Mesenchymal stem cell (in vitro differentiated cells and primary cell): ENCODE measurements at regions not wholly inside any gene's neighbourhood (a gene's known extent, or its start where the extent isn't known, plus 50 kb on each side); places are given as distances from the start of the nearest gene placed in this dataset.

ENCODE experiments used
- DNase-seq: peaks from one replicate; pipeline ENCODE4 v3.0.0-alpha.2; 2013
- H2AFZ ChIP-seq: one replicate; pipeline ENCODE4 v1.6.1; 2013; ENCODE audit warnings: low read depth, mild to moderate bottlenecking, control low read depth, inconsistent platforms, low read length, moderate library complexity
- H2AK5ac ChIP-seq: 2 replicates; pipeline ENCODE4 v1.6.1; 2013; ENCODE audit warnings: low read length, moderate library complexity, mild to moderate bottlenecking, inconsistent platforms; ENCODE audit not compliant: severe bottlenecking
- H2BK120ac ChIP-seq: one replicate; pipeline ENCODE4 v1.6.1; 2013; ENCODE audit warnings: low read depth, mild to moderate bottlenecking, inconsistent platforms, low read length, moderate library complexity
- H2BK12ac ChIP-seq, 2 experiments: one replicate each; pipeline ENCODE4 v1.6.1; 2013; ENCODE audit warnings: inconsistent platforms in 2 of 2, low read length in 2 of 2, mild to moderate bottlenecking in 2 of 2, moderate library complexity in 2 of 2, control low read depth in 1 of 2
- H2BK15ac ChIP-seq: one replicate; pipeline ENCODE4 v1.6.1; 2013; ENCODE audit warnings: mild to moderate bottlenecking, low read depth, inconsistent platforms; ENCODE audit not compliant: poor library complexity, severe bottlenecking
- H2BK5ac ChIP-seq: 2 replicates; pipeline ENCODE4 v1.6.1; 2013; ENCODE audit warnings: low read depth, mild to moderate bottlenecking, low read length, control low read depth, inconsistent platforms; ENCODE audit not compliant: poor library complexity, severe bottlenecking
- H3K14ac ChIP-seq, 2 experiments: one replicate each; pipeline ENCODE4 v1.6.1; 2013; ENCODE audit warnings: inconsistent platforms in 2 of 2, low read length in 2 of 2, control low read depth in 1 of 2, mild to moderate bottlenecking in 1 of 2, moderate library complexity in 1 of 2
- H3K18ac ChIP-seq, 2 experiments: one replicate each; pipeline ENCODE4 v1.6.1; 2013; ENCODE audit warnings: inconsistent platforms in 2 of 2, low read length in 2 of 2, control low read depth in 1 of 2, low read depth in 1 of 2, mild to moderate bottlenecking in 1 of 2
- H3K23ac ChIP-seq, 2 experiments: one replicate each; pipeline ENCODE4 v1.6.1; 2013; ENCODE audit warnings: inconsistent platforms in 2 of 2, low read length in 2 of 2, mild to moderate bottlenecking in 2 of 2, moderate library complexity in 2 of 2, control low read depth in 1 of 2
- H3K27ac ChIP-seq: 2 replicates; pipeline ENCODE4 v1.5.1; 2013; ENCODE audit warnings: mild to moderate bottlenecking, moderate library complexity, low read length, control low read depth, inconsistent platforms; ENCODE audit not compliant: poor library complexity, severe bottlenecking
- H3K27me3 ChIP-seq, 2 experiments: 2 replicates each; pipeline versions ENCODE4 v1.6.1 to v1.7.0; 2013; ENCODE audit warnings: low read length in 2 of 2, mild to moderate bottlenecking in 2 of 2, moderate library complexity in 2 of 2, control low read depth in 1 of 2, inconsistent platforms in 1 of 2; ENCODE audit not compliant: control insufficient read depth in 1 of 2, insufficient read depth in 1 of 2
- H3K36me3 ChIP-seq, 2 experiments: 2 replicates each; pipeline versions ENCODE4 v1.6.1 to v1.7.0; 2013; ENCODE audit warnings: low read length in 2 of 2, control low read depth in 1 of 2, inconsistent platforms in 1 of 2, low read depth in 1 of 2, mild to moderate bottlenecking in 1 of 2; ENCODE audit not compliant: insufficient read depth in 2 of 2, control insufficient read depth in 1 of 2
- H3K4ac ChIP-seq, 2 experiments: one replicate each; pipeline ENCODE4 v1.6.1; 2013; ENCODE audit warnings: inconsistent platforms in 2 of 2, low read length in 2 of 2, mild to moderate bottlenecking in 2 of 2, moderate library complexity in 2 of 2, control low read depth in 1 of 2, low read depth in 1 of 2
- H3K4me1 ChIP-seq: 2 replicates; pipeline ENCODE4 v1.6.1; 2013; ENCODE audit warnings: low read depth, low read length, control low read depth; ENCODE audit not compliant: control insufficient read depth, insufficient read depth
- H3K4me2 ChIP-seq: 2 replicates; pipeline ENCODE4 v1.6.1; 2013; ENCODE audit warnings: low read length, mild to moderate bottlenecking, inconsistent platforms; ENCODE audit not compliant: poor library complexity, severe bottlenecking
- H3K4me3 ChIP-seq, 2 experiments: 2 replicates each; pipeline versions ENCODE4 v1.5.1 to v1.7.0; 2013; ENCODE audit warnings: low read length in 2 of 2, mild to moderate bottlenecking in 2 of 2, control low read depth in 1 of 2, low read depth in 1 of 2; ENCODE audit not compliant: insufficient read depth in 1 of 2
- H3K79me1 ChIP-seq: replicated peaks from 2 replicates; pipeline ENCODE4 v1.6.1; 2013; ENCODE audit warnings: mild to moderate bottlenecking, control low read depth, low read length, inconsistent platforms; ENCODE audit not compliant: poor library complexity, severe bottlenecking
- H3K9ac ChIP-seq: 2 replicates; pipeline ENCODE4 v1.7.0; 2013; ENCODE audit warnings: mild to moderate bottlenecking, low read length, moderate library complexity
- H3K9me3 ChIP-seq: 2 replicates; pipeline ENCODE4 v1.7.0; 2013; ENCODE audit warnings: mild to moderate bottlenecking, low read length; ENCODE audit not compliant: control insufficient read depth
- H4K8ac ChIP-seq: one replicate; pipeline ENCODE4 v1.6.1; 2013; ENCODE audit warnings: inconsistent platforms, mild to moderate bottlenecking, low read length, moderate library complexity
- H4K91ac ChIP-seq: one replicate; pipeline ENCODE4 v1.6.1; 2013; ENCODE audit warnings: mild to moderate bottlenecking, low read length, inconsistent platforms
- WGBS: methylation state at CpG from one replicate; pipeline ENCODE4 v1.1.7; 2013; ENCODE audit warnings: mixed read lengths; 5-methylcytosine and 5-hydroxymethylcytosine counted together

DNA sequence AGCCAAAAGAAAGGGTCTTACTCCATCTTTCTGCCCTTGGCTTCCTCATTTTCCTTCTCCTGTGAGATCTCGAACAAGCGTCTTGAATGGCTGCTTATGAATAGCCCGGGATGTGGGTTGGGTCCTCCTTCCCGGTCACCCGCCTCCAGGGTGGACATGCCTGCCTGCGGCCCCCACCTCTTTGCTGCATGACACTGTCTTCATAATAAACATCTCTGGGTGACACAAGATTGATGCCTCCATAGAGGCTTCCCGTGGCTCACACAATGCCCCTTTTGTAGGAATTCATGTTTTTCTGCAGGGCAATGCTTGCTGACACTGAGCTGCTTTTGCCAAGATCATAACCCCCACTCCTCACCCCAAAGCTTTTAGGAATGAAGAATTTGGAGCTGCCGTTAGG is 125.9 kb downstream of the ZNF664 start:
- H2BK120ac ChIP-seq: no peak overlapping the region
- H3K27ac ChIP-seq: no peak overlapping the region
- H2BK15ac ChIP-seq: no peak overlapping the region
- H3K4me2 ChIP-seq: no peak overlapping the region
- DNase-seq: no peak
- H3K4me1 ChIP-seq: no peaks in the 10 kb centered on the region
- H3K36me3 ChIP-seq: no peaks in the 10 kb centered on the region
- H3K14ac ChIP-seq: no peak overlapping the region
- H4K8ac ChIP-seq: no peak overlapping the region
- no peak overlapping the region for H3K4me3 ChIP-seq
- no peak overlapping the region for H2BK5ac ChIP-seq
- no peak overlapping the region for H3K4ac ChIP-seq
- peaks cover 29 to 37% of the 10 kb centered on the region in 2 experiments for H3K27me3 ChIP-seq
- no peak overlapping the region for H3K18ac ChIP-seq
- H2AFZ ChIP-seq: no peak overlapping the region
- no peak overlapping the region for H2BK12ac ChIP-seq
- no peak overlapping the region for H4K91ac ChIP-seq
- H3K9me3 ChIP-seq: no peaks in the 10 kb centered on the region
- H3K23ac ChIP-seq: no peak overlapping the region
- H2AK5ac ChIP-seq: no peak overlapping the region
- no peak overlapping the region for H3K9ac ChIP-seq
- 92% methylated on average over 8 of the region's 8 CpGs for WGBS
- no peaks in the 10 kb centered on the region for H3K79me1 ChIP-seq

DNA sequence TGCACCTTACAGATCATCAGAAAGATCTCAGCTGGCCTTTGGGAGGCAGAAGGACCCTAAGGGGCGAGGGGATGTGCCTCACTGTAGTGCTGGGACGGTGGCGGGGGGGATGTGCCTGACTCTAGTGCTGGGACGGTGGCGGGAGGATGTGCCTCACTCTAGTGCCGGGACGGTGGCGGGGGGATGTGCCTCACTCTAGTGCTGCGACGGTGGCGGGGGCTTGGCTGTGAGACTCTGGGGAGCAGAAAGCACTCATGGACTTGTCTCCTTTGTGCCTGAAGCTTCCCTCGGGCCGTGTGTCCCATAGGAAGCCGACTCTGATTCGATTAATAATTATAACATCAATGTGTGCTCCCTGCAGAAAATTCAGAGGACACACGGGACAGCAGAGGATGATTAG is 126.6 kb downstream of the ZNF664 start:
- 92% methylated on average over 16 of the region's 16 CpGs for WGBS
- no peak overlapping the region for H2AFZ ChIP-seq
- no peaks in the 10 kb centered on the region for H3K9me3 ChIP-seq
- no peak overlapping the region for H3K4me2 ChIP-seq
- no peak overlapping the region for H2BK15ac ChIP-seq
- no peak overlapping the region for H2BK5ac ChIP-seq
- H2BK120ac ChIP-seq: no peak overlapping the region
- H3K36me3 ChIP-seq: no peaks in the 10 kb centered on the region
- H3K18ac ChIP-seq: no peak overlapping the region
- H3K23ac ChIP-seq: no peak overlapping the region
- no peak overlapping the region for H3K14ac ChIP-seq
- H3K27ac ChIP-seq: no peak overlapping the region
- no peak overlapping the region for H2AK5ac ChIP-seq
- H3K9ac ChIP-seq: no peak overlapping the region
- no peak overlapping the region for H2BK12ac ChIP-seq
- H3K4ac ChIP-seq: no peak overlapping the region
- H4K91ac ChIP-seq: peak overlapping the region; percentile 30
- H3K4me3 ChIP-seq: no peak overlapping the region
- no peak for DNase-seq
- H3K27me3 ChIP-seq: peaks cover 29 to 37% of the 10 kb centered on the region in 2 experiments
- H3K4me1 ChIP-seq: no peaks in the 10 kb centered on the region
- no peaks in the 10 kb centered on the region for H3K79me1 ChIP-seq
- H4K8ac ChIP-seq: no peak overlapping the region

- H3K4me3 ChIP-seq: no peak overlapping the region
- no peak overlapping the region for H3K14ac ChIP-seq
- H3K4me2 ChIP-seq: no peak overlapping the region
- 85% methylated on average over 19 of the region's 26 CpGs for WGBS
- no peak overlapping the region for H2BK12ac ChIP-seq
- no peak for DNase-seq
- no peak overlapping the region for H3K27ac ChIP-seq
- no peak overlapping the region for H2AFZ ChIP-seq
- no peak overlapping the region for H3K23ac ChIP-seq
- no peak overlapping the region for H2BK120ac ChIP-seq
- H4K8ac ChIP-seq: no peak overlapping the region
- H2BK15ac ChIP-seq: no peak overlapping the region
- no peak overlapping the region for H4K91ac ChIP-seq
- no peaks in the 10 kb centered on the region for H3K4me1 ChIP-seq
- no peaks in the 10 kb centered on the region for H3K36me3 ChIP-seq
- no peak overlapping the region for H3K4ac ChIP-seq
- no peak overlapping the region for H2AK5ac ChIP-seq
- no peak overlapping the region for H2BK5ac ChIP-seq
- H3K9ac ChIP-seq: no peak overlapping the region
- no peaks in the 10 kb centered on the region for H3K79me1 ChIP-seq
- H3K9me3 ChIP-seq: no peaks in the 10 kb centered on the region
- peaks cover 29 to 37% of the 10 kb centered on the region in 2 experiments for H3K27me3 ChIP-seq
- no peak overlapping the region for H3K18ac ChIP-seq
Observed at GRCh38 chr12:124100572-124101178, 127.7 kb downstream of the ZNF664 start.

DNA sequence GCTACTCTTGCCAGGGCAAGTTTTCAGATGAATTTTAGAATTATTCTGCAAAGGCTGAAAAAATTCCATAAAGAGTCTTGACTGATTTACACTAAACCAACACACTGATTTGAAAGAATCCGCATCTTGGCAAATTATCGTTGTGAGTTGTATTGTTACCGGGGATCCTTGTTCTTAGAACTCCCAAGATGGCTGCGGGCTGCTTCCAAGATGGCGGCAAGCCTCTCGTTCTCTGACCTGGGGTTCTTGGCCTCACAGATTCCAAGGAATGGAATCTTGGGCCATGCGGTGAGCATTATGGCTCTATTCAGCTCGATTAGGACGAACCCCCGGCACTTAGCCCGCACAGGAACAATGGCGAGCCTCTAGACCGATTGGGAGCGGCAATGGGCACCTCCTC is 132.5 kb downstream of the ZNF664 start:
- H3K4me2 ChIP-seq: no peak overlapping the region
- H2AFZ ChIP-seq: no peak overlapping the region
- H3K36me3 ChIP-seq: no peaks in the 10 kb centered on the region
- no peak overlapping the region for H2AK5ac ChIP-seq
- no peak overlapping the region for H2BK15ac ChIP-seq
- no peak overlapping the region for H4K8ac ChIP-seq
- no peak overlapping the region for H3K14ac ChIP-seq
- H3K4me1 ChIP-seq: no peaks in the 10 kb centered on the region
- H3K18ac ChIP-seq: no peak overlapping the region
- H2BK120ac ChIP-seq: no peak overlapping the region
- no peak overlapping the region for H2BK12ac ChIP-seq
- H3K4me3 ChIP-seq: no peak overlapping the region
- H3K27me3 ChIP-seq: no peaks in the 10 kb centered on the region
- no peaks in the 10 kb centered on the region for H3K79me1 ChIP-seq
- no peak overlapping the region for H3K4ac ChIP-seq
- no peak overlapping the region for H3K23ac ChIP-seq
- no peaks in the 10 kb centered on the region for H3K9me3 ChIP-seq
- no peak overlapping the region for H3K27ac ChIP-seq
- H2BK5ac ChIP-seq: no peak overlapping the region
- no peak for DNase-seq
- H3K9ac ChIP-seq: no peak overlapping the region
- no peak overlapping the region for H4K91ac ChIP-seq
- WGBS: 89% methylated on average over 14 of the region's 14 CpGs
